NT2/D1 (cell line): ENCODE measurements at regions not wholly inside any gene's neighbourhood (a gene's known extent, or its start where the extent isn't known, plus 50 kb on each side); places are given as distances from the start of the nearest gene placed in this dataset.

ENCODE experiments used
- SUZ12 ChIP-seq: IDR thresholded peaks from 2 replicates; pipeline ENCODE4 v1.6.1; 2011; ENCODE audit not compliant: insufficient read length, insufficient read depth; ENCODE audit errors: extremely low read depth
- ZNF274 ChIP-seq: IDR thresholded peaks from 2 replicates; pipeline ENCODE4 v1.6.1; 2011; ENCODE audit warnings: mild to moderate bottlenecking, low read depth, low read length

GRCh38 chr6:77313595-77313994 is 149.7 kb downstream of the HTR1B start:
- no peak for TF ChIP-seq SUZ12
- no peak for TF ChIP-seq ZNF274
